GM21723 (cell line): ENCODE measurements at regions not wholly inside any gene's neighbourhood (a gene's known extent, or its start where the extent isn't known, plus 50 kb on each side); places are given as distances from the start of the nearest gene placed in this dataset.

Experiments used
- ATAC-seq: cut with Tn5 transposase; IDR thresholded peaks from one replicate; pipeline ENCODE4 v1.9.1; 2021; ENCODE audit warnings: mild to moderate bottlenecking, moderate library complexity; ENCODE audit not compliant: unreplicated experiment

DNA sequence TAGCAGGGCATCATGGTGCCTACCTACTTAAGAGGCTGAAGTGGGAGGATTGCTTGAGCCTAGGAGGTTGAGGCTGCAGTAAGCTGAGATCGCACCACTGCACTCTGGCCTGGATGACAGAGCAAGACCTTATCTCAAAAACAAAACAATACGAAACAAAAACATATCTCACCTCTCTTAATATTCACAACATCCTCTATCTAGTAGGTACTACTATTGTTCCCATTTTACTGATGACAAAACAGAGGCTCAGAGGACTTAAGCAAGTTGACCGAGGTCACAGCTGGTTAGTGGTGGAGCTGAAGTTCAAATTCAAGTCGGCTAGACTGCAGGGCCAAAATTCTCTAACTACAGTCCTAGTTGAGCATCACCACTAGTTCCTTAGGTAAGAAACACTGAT, 172.3 kb upstream of the EEA1 start:
- no peak for ATAC-seq

DNA sequence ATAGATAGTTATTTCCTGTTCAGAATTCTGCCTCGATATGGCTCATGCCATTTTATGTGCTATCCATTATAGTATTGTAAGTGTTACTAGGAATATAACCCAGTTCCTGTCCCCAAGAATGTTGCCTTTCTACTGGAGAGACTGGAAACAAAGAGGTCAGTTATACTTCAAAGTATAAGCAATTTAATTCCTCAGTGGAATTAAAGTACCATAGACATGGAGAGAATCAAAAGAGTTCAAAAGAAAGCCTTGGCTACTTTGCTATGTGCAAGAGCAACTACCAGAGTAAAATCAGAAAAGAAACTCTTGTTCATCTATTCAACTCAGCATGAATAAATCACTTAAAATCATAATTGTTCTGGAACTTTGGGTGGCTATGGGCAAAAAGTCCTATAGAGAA, 173.2 kb upstream of the EEA1 start:
- ATAC-seq: no peak

DNA sequence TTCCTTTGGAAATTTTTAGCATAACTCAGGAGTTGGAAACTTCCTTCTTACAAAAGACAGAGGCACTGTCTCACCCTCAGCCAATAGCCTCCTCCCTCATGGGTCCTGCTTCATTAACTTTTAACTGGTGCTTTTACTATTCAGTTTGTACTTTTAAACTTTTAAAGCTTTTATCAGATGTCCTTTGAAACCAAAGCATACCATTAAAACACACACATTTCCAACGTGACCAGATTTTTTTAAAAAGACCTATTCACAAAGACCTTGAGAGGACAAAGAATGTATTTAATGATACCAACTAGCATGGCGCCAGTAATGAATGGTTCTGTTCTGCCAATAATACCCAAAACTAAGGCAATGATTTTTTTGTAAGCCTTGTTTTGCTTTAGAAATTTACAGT, 173.6 kb upstream of the EEA1 start:
- no peak for ATAC-seq

DNA sequence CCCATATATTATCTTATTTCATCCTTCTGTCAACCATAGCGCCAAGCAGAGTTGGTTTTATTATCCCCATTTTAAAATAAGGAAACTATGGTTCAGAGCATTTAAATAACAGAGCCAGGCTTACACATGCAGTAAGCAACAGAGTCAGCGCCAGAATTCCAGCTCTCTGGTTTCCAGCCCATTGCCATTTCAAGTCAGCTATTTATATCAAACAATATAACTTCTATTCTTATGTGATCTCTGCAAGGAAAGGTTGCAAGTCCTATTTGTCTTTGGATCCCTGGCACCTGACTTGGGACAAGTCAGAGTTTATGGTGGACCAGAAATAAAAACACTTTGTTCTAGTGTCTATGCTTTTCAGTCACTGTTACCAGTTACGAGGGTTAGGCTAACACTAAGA, 174.1 kb upstream of the EEA1 start:
- ATAC-seq: no peak

DNA sequence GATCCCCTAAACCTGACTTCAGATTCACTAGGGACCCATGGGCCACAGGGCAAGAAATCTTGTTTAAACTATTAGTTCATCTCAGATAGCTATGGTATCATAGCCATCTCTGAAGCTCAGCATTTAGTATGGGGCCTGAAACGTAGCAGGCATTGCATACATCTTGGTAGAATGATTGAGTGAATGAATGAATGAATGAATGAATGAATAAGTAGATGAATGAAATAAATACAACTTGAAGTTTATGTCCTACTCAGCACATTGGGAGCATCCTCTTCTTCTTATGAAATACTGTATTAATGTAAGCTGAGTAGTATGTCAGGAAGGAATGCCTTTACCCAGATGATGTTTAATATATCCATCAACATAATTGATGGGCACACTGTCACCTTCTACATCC, 175.4 kb upstream of the EEA1 start:
- no peak for ATAC-seq

DNA sequence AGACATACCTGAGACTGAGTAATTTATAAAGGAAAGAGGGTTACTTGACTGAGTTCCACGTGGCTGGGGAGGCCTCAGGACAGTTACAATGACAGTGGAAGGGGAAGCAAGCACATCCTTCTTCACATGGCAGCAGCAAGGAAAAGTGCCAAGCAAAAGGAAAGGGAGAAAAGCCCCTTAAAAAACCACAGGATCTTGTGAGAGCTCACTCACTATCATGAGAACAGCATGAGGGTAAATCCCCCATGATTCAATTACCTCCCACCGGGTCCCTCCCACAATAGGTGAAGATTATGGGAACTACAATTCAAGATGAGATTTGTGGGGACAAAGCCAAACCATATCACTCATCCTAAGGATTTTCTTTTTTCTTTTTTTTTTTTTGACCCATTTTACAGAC, 177.8 kb upstream of the EEA1 start:
- ATAC-seq: no peak

DNA sequence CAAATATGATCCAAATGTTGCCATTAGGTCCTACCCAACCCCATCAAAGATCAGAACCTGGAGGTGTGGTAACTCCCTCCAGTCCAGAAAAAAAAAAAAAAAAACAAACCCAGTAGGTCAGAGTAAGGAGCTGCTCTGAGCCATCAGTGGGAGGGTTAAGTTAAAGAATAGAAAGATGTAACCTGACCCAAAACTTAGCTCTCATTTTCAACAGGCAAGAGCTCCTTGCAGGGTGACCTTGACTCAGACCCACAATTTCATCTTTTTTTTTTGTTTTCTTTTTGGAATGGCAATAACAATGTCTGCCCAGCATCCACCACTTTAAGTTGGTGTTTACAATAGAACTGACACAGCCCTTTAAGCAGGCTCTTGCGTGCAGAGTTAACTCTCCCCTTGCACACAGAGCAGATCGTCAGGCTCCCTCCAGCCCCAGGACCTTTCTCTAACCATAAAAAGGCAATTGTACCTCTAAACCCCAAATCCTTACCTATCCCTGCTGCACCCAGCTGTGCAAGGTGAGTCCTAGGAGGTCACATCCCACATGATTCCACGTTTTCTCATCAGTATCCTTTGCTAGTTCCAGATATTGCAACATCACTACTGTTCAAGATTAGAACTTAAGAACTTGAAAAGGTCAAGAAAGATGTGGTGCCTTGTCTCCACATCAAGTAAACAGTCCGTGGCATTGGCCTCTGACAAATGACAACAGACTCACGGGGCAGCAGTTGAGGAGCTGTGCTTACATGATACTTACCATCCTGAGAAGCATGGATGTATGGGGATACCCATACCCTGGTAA, 178.6 kb upstream of the EEA1 start:
- no peak for ATAC-seq

DNA sequence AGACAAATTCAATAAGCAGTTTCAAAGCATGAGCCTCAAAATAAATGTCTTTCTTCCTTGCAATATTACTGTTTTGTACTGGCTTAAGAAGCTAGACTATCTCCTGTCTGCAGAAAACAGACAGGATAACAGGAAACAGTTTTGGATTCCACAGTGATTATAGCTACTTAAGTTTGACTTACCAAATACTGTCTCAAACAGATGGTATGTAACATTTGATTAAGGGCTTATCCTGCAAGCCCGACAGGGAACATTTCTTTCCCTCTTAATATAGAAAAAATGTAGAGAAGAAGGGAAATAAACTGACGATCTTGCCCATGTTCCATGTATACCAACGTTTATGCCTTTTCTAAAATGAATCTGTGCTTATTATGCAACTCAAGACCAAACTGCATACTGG, 179.9 kb upstream of the EEA1 start:
- no peak for ATAC-seq

DNA sequence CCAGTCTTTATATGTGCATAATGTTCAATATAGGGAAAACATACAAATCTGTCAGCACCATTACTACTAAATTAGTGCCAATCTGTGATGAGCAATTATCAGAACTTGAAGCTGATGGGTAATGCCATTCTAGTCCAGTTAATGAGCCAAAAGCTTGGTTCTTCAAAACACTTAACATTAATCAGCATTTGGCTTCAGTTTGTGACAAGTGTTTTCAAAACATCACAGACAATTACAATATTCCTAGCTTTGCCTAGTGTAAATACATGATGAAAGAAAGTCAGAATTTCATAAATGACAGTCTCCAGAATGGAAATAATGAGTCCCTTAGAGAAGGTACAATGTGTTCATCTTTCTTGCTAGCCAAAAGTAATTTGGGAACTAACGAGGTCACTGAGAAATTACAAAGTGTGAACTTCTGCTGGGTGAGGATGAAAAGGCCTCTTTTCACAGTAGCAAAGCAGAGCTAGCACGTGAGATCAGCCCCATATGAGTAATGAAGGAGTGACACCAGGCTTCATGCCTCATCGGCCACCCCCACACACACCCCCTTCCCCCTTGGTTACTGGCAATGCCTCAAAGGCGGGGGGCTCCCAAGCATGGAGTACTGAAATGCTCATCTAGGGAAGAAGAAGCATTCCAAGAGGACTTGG, 180.6 kb upstream of the EEA1 start:
- ATAC-seq: no peak

DNA sequence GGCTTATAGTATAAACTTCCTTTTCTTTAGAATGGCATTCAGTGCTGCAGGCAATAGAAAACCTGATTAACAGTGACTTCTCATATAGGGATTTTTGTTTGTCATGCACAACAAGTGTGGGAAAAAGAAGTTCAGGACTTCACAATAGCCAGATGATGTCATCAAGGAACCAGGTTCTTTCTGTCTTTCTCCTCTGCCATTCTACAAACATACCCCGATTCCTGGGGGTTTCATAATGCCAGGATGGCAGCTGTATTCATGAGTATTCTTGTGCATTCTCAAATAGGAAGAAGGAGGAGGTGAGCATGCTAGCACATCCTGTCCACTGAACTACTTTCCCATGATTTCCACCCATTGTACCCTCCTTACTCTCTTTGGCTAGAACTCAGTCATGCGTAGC, 182.7 kb upstream of the EEA1 start:
- no peak for ATAC-seq

DNA sequence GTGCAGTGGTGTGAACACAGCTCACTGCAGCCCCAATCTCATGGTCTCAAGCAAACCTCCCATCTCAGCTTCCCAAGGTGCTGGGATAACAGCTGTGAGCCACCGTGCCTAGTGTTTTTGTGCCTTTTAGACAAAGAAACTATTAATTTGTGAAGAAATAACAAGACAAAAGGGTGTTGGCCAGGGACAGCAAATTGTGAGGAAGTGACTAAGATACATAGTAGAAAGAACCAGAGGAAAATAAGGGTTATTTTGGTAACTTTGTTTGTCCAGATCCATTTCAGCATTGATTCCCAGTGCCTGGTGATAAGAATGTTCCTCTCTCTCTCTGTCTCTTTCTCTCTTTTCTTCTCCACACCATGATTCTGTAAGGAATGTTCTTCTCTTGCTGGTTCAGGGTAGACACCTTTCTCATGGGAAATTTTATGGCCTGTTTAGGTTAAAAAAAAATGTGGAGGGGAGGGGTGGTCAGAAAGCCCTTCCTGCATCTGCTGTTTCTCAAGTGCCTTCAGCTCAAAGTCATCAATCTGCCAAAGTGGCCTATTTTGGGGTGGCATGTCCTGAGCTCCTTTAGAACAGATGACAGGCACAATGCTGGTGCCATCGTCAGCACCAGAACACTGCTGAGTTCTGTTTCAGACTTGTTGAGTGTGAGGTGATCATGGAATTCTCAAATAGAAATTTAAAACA, 184.4 kb upstream of the EEA1 start:
- no peak for ATAC-seq

DNA sequence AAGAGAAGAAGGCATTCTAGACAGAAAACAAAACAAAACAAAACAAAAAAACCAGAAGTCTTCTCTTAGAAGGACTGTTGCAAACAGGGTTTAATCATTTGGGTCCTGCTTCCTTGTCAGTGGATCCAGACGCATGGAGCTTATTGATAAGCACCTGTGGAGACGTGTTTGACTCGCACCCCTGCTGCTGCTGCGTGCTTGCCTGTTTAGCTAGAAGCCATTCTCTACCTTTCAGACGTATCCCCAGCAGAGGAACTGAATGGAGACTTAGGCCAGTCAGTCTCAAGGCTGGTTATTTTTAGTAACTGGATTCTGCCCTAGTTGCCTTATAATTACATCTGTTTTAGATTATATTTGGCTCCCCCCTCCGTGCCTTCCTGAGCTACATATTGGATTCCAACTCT, 186.1 kb upstream of the EEA1 start:
- ATAC-seq: no peak

DNA sequence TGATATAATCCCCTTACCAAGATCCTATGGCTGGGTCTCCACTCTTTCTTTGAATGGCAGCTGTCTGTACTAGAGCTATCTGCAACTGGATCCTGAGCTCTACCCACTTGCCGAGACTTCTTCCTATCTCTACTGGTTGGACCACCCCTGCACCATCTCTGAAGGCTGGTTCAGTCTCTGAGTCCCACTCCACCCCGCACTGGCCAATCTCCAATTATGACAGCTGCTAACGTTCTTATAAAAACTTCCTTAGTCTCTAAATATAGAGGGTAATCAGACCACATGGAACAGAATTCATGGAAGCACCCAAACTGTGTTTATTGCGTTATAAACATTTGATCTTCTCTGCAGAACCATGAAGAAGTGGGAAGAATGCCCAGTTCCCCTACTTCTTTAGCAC, 186.6 kb upstream of the EEA1 start:
- no peak for ATAC-seq

DNA sequence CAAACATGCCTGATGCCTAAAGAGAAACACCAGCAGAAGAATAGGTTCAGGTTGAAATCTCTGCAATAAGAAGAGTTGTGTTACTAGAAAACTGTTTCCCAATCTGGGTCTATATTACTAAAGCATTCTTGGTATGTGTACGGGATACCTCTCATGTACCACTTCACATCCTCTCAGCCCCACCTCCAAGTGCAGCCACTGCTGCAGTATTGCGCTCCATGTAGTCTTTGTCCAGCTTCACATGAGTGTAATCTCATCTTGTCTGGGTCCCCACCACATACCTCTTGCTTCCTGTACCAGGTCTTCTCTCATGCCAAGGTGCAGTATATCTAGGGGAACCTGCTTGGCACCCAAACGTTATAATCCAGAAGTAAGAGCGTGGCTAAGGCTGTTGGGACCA, 187.5 kb upstream of the EEA1 start:
- ATAC-seq: no peak

DNA sequence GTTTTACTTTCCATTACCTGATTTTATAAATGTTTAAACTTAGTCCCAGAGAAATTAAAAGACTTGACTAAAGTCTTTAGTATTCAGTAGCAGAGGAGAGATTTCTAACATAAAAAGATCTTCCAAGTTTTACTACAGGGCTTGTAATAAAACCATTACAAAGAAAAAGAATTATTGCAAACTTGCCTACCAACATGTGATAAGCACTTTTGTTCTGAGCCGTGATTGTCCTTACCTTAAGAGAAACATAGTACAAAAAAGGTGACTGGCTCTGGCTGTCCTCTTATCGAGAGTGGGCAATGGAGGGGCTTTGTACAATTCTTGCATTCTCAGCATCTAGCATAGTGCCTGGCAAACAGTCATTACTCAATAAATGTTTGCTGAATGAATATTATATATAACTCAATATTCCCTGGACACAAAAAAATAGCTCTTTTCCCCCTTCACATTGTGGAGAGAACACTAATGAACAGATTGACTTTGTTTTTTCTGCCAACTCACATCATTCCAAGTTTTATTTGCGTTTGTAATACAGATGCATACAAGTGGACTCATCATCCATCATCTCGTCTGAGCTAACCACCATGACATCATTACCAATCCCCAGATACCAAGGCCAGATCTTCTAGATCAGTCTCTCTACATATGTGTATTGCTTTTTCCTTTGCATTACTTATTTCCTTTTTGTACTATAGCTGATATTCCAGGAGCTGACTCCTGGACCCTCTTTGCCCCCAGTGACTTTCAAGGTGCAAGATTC, 192.8 kb upstream of the EEA1 start:
- ATAC-seq: no peak

DNA sequence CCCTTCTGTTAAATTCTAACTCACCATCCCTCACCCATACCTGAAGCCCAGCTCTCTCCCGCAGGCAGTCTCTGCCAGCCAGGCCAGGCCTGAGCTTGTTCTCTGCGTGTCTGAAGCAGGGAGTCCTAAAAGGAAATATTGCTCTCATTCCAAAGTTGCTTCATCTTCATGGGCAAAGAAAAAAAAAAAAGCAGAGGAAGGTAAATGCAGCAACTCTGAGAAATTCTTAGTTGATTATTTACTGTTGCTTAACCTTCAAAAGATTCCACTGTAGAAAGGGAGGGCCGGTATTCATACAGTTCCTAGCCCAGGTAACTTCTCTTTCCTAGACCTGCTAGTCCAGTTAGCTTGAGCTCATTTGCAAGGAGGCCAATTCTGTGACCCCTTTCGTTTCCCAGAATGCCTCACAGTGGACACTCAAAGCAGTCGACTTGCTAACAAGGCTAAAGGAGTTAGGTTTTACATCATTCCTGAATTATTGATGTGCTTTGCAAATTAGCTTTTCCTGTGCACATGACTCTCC, 193.5 kb upstream of the EEA1 start:
- no peak for ATAC-seq

DNA sequence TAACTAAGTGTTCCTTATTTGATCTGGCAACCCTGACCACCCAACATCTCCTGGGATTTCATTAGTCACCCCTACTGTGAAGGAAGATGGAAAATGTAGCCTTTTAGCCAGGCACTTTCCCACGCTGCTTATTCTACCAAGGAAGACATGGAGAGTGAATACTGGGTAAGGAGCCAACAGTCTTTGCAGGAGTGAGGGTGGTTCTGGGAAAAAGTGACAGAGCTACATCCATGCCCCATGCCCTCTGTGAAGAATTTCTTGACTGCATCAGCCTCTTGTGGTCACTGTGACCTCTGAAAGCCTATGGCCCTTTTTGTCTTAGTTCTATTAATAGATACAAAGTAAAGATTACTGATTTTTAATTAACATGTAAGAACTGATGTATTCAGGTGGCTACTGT, 196.0 kb upstream of the EEA1 start:
- ATAC-seq: no peak

DNA sequence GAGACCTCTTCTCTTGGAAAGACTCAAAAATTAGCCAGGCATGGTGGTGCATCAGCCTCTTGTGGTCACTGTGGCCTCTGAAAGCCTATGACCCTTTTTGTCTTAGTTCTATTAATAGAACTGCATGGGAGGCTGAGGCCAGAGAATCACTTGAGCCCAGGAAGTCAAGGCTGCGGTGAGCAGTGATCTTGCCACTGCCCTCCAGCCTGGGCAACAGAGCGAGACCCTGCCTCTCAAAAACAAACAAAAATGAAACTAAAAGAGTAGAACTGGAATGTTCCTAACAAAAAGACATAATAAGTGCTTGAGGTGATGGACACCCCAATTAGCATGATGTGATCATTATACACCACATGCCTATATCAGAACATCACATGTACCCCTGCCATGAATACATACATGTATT, 197.0 kb upstream of the EEA1 start:
- ATAC-seq: no peak

DNA sequence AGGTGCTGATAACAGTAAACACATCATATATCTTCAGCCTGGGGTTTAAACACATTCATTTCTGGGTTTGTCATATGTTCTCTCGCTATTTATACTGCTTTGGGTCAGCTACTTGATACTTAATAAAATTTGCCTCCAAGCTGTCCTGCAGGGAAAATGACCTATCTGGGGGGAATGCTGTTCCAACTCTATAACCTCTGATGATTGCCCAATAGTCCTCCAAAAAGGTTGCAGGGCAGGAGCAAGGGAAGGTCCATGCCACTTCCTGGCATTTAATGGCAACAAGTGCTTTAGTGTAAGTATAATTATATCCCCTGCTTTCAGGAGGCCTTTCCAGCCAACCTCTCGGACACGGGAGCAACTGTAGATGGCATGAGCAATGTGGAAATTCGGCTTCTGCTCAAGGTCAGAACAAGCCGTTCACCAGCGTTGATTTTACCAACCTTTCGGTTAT, 198.0 kb upstream of the EEA1 start:
- no peak for ATAC-seq

DNA sequence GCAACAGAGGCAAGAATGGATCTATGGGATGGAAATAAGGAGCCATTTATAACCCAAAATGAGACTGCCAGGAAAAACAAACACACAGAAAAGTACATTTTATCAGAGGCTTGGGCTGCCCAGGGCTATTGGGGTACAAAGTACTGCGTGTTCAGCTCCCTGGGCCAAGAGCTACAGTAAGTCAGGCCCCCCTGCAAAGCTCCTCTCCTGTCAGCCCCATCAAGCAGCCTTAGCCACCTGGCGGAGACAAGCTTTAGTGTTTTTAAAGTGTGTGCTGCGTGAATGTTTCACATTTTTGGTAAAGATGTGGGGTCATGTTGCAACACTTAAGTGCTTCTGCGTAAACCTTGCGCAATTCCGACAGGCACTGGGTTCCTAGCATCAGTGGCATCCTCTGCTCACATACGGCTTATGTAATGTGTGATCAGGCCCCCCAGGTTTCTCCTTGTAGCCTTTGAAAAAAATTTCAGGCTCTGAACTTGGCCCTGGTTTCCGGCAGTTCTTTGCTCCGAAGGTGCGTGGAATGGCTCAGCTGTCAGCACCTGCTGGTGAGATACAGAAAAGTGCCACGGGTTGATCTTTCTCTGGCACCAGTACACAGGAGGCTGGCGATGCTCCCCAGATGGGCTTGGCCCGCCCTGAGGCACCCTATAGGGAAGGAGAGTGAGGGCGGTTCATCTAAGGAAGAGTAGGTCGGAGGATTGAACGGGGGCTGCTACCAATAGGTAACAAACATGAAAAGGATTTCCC, 198.7 kb upstream of the EEA1 start:
- no peak for ATAC-seq

DNA sequence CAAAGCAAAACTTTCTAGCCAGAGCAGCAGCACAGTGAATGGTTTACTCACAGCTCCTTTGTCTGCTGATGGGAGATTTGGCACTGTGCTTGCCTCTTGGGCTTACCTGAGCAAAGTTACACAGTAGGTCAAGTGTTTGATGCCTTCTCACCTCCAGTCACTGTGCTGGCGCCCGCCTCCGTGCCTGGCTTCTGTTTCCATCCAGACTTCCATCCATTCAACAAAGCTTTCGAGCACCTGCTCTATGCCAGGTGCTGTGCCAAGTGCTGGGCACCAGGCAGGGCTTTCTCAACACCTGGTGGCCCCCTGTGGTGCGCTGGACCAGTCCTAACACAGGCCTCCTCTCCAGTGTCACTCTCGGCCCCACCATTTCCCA, 199.2 kb upstream of the EEA1 start:
- no peak for ATAC-seq
